ENCODE measurements at regions not wholly inside any gene's neighbourhood (a gene's known extent, or its start where the extent isn't known, plus 50 kb on each side); places are given as distances from the start of the nearest gene placed in this dataset.

GRCh38 chr10:32132357-32132946 is 76.2 kb upstream of the KIF5B start:
- H3K4me2 ChIP-seq (ENCODE audit: low read length) = no peak overlapping the region
- H3K36me3 ChIP-seq (ENCODE audit: insufficient read depth, low read length) = no peaks in the 10 kb centered on the region
- no peak overlapping the region for H3K9ac ChIP-seq (ENCODE audit: low read length)
- H3K79me2 ChIP-seq (ENCODE audit: insufficient read depth, low read length) = no peaks in the 10 kb centered on the region
- no peaks in the 10 kb centered on the region for H3K27me3 ChIP-seq (ENCODE audit: insufficient read depth, low read length)
- H3K4me1 ChIP-seq (ENCODE audit: insufficient read depth, low read length, severe bottlenecking) = no peaks in the 10 kb centered on the region
- no peak overlapping the region for H2AFZ ChIP-seq (ENCODE audit: low read length)
- no peaks in the 10 kb centered on the region for H3F3A ChIP-seq (ENCODE audit: insufficient read depth, low read length)
- TF ChIP-seq CTCF (IDR thresholded peaks at IDR 0.05; ENCODE audit: low read length) = no peak
- TF ChIP-seq EZH2 (IDR thresholded peaks at IDR 0.05; ENCODE audit: borderline replicate concordance, low read length) = no peak
- H3K27ac ChIP-seq (ENCODE audit: low read depth, low read length, poor library complexity, severe bottlenecking) = no peak overlapping the region
- no peaks in the 10 kb centered on the region for H3K9me2 ChIP-seq (ENCODE audit: low read depth, low read length)
- no peak overlapping the region for H3K4me3 ChIP-seq (ENCODE audit: low read depth, low read length, poor library complexity, severe bottlenecking)
- no peaks in the 10 kb centered on the region for H3K9me3 ChIP-seq (ENCODE audit: low read length)
- H4K20me1 ChIP-seq (ENCODE audit: insufficient read depth, low read length) = no peaks in the 10 kb centered on the region

- H3K27me3 ChIP-seq (ENCODE audit: insufficient read depth, low read length) = no peaks in the 10 kb centered on the region
- H3K27ac ChIP-seq (ENCODE audit: low read depth, low read length, poor library complexity, severe bottlenecking) = no peak overlapping the region
- H3K9me2 ChIP-seq (ENCODE audit: low read depth, low read length) = no peaks in the 10 kb centered on the region
- no peaks in the 10 kb centered on the region for H3K36me3 ChIP-seq (ENCODE audit: insufficient read depth, low read length)
- no peak for TF ChIP-seq CTCF (IDR thresholded peaks at IDR 0.05; ENCODE audit: low read length)
- TF ChIP-seq EZH2 (IDR thresholded peaks at IDR 0.05; ENCODE audit: borderline replicate concordance, low read length) = no peak
- no peak overlapping the region for H3K4me2 ChIP-seq (ENCODE audit: low read length)
- no peaks in the 10 kb centered on the region for H3F3A ChIP-seq (ENCODE audit: insufficient read depth, low read length)
- H4K20me1 ChIP-seq (ENCODE audit: insufficient read depth, low read length) = no peaks in the 10 kb centered on the region
- H3K9ac ChIP-seq (ENCODE audit: low read length) = no peak overlapping the region
- no peaks in the 10 kb centered on the region for H3K4me1 ChIP-seq (ENCODE audit: insufficient read depth, low read length, severe bottlenecking)
- H3K79me2 ChIP-seq (ENCODE audit: insufficient read depth, low read length) = no peaks in the 10 kb centered on the region
- no peak overlapping the region for H2AFZ ChIP-seq (ENCODE audit: low read length)
- no peak overlapping the region for H3K4me3 ChIP-seq (ENCODE audit: low read depth, low read length, poor library complexity, severe bottlenecking)
- H3K9me3 ChIP-seq (ENCODE audit: low read length) = no peaks in the 10 kb centered on the region
Observed at GRCh38 chr10:32131388-32131787, 75.2 kb upstream of the KIF5B start.

GRCh38 chr10:32130788-32131187 is 74.6 kb upstream of the KIF5B start:
- H3K27me3 ChIP-seq (ENCODE audit: insufficient read depth, low read length) = no peaks in the 10 kb centered on the region
- H2AFZ ChIP-seq (ENCODE audit: low read length) = no peak overlapping the region
- no peak overlapping the region for H3K9ac ChIP-seq (ENCODE audit: low read length)
- H3K4me2 ChIP-seq (ENCODE audit: low read length) = no peak overlapping the region
- H3F3A ChIP-seq (ENCODE audit: insufficient read depth, low read length) = no peaks in the 10 kb centered on the region
- H3K4me3 ChIP-seq (ENCODE audit: low read depth, low read length, poor library complexity, severe bottlenecking) = no peak overlapping the region
- no peaks in the 10 kb centered on the region for H3K9me3 ChIP-seq (ENCODE audit: low read length)
- H3K9me2 ChIP-seq (ENCODE audit: low read depth, low read length) = no peaks in the 10 kb centered on the region
- H3K79me2 ChIP-seq (ENCODE audit: insufficient read depth, low read length) = no peaks in the 10 kb centered on the region
- no peaks in the 10 kb centered on the region for H4K20me1 ChIP-seq (ENCODE audit: insufficient read depth, low read length)
- H3K27ac ChIP-seq (ENCODE audit: low read depth, low read length, poor library complexity, severe bottlenecking) = no peak overlapping the region
- no peak for TF ChIP-seq EZH2 (IDR thresholded peaks at IDR 0.05; ENCODE audit: borderline replicate concordance, low read length)
- no peak for TF ChIP-seq CTCF (IDR thresholded peaks at IDR 0.05; ENCODE audit: low read length)
- no peaks in the 10 kb centered on the region for H3K4me1 ChIP-seq (ENCODE audit: insufficient read depth, low read length, severe bottlenecking)
- H3K36me3 ChIP-seq (ENCODE audit: insufficient read depth, low read length) = no peaks in the 10 kb centered on the region

All from OCI-LY1 (cell line).